ENCODE measurements at regions not wholly inside any gene's neighbourhood (a gene's known extent, or its start where the extent isn't known, plus 50 kb on each side); places are given as distances from the start of the nearest gene placed in this dataset.

DNA sequence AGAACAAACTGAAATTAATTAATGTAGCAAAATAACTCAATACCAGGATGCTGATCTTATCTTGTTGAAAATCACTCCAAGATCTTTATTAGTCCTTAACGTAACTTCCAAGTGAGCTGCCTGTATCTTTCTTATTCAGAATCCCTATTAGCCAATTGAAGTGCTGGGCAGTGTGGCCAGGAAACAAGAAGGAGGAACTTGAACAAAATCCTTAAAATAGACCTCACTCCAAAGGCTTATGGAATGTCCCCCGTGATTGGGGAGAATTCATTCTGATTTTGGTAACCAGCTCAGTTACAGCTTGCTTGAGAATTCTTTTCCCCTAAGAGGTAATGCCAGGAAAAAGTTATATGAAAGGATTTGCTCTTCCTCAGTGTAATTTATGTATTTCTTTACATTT is 171.0 kb downstream of the DEPDC1B start:
- TF ChIP-seq, protein P1, sequence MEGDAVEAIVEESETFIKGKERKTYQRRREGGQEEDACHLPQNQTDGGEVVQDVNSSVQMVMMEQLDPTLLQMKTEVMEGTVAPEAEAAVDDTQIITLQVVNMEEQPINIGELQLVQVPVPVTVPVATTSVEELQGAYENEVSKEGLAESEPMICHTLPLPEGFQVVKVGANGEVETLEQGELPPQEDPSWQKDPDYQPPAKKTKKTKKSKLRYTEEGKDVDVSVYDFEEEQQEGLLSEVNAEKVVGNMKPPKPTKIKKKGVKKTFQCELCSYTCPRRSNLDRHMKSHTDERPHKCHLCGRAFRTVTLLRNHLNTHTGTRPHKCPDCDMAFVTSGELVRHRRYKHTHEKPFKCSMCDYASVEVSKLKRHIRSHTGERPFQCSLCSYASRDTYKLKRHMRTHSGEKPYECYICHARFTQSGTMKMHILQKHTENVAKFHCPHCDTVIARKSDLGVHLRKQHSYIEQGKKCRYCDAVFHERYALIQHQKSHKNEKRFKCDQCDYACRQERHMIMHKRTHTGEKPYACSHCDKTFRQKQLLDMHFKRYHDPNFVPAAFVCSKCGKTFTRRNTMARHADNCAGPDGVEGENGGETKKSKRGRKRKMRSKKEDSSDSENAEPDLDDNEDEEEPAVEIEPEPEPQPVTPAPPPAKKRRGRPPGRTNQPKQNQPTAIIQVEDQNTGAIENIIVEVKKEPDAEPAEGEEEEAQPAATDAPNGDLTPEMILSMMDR (IDR thresholded peaks at IDR 0.05; ENCODE audit: unreplicated experiment in 3 of 3): no peak
- no peaks in the 10 kb centered on the region for H3K9me3 Mint-ChIP-seq

GRCh38 chr5:60527072-60527471 is 172.9 kb downstream of the DEPDC1B start:
- Mint-ChIP-seq H3K4me1 (no peaks in the 10 kb centered on the region), H3K4me3 (no peak overlapping the region), H3K9me3 (no peaks in the 10 kb centered on the region), H3K36me3 (ENCODE audit: low read depth) (no peaks in the 10 kb centered on the region), H3K27ac (no peak overlapping the region), H3K27me3 (ENCODE audit: low read depth) (no peaks in the 10 kb centered on the region)
- TF ChIP-seq, protein P1 (IDR thresholded peaks at IDR 0.05; ENCODE audit: unreplicated experiment in 3 of 3): no peak

More for the DNA sequence above, 171.0 kb downstream of the DEPDC1B start:
- Mint-ChIP-seq H3K27ac (no peak overlapping the region), H3K4me3 (no peak overlapping the region), H3K27me3 (ENCODE audit: low read depth) (no peaks in the 10 kb centered on the region), H3K4me1 (no peaks in the 10 kb centered on the region), H3K36me3 (ENCODE audit: low read depth) (no peaks in the 10 kb centered on the region)

- Mint-ChIP-seq H3K27ac (peak overlapping the region in 1 of 3 experiments; percentile 2), H3K4me3 (no peak overlapping the region), H3K4me1 (no peaks in the 10 kb centered on the region), H3K27me3 (ENCODE audit: low read depth) (no peaks in the 10 kb centered on the region), H3K9me3 (no peaks in the 10 kb centered on the region), H3K36me3 (ENCODE audit: low read depth) (no peaks in the 10 kb centered on the region)
- TF ChIP-seq, protein P1 (IDR thresholded peaks at IDR 0.05; ENCODE audit: unreplicated experiment in 3 of 3): no peak
Observed at GRCh38 chr5:60526336-60526875, 173.6 kb downstream of the DEPDC1B start.

DNA sequence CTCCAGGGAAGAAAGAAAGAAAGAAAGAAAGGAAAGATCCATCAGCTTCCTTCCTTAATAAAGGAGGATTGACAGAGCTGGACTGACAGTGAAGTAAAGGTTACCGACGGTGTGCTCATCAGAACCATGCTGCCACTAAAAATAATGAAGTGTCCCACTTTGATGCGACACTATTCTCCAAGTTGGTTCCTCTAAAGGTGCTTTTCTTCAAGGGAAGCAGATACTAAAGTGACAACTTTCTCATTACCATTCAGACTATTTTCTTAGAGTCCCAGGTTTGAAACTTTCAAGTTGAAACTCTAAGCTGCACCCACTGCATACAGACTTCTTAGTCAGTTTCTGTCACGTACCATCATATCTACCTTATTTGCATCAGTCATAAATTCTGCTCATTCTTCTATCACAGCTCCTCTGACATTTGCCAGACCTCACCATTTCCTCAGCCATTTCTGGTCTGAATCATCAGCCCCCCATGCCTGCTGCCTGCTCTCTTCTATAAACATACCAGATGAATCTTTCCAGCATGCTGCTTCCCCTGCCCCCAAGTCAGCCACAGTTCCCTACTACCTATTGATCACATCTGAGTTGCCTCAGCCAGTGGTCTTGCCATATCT is 177.6 kb downstream of the DEPDC1B start:
- Mint-ChIP-seq H3K36me3 (ENCODE audit: low read depth) (no peaks in the 10 kb centered on the region), H3K9me3 (no peaks in the 10 kb centered on the region), H3K27me3 (ENCODE audit: low read depth) (peaks cover 4% of the 10 kb centered on the region), H3K27ac (no peak overlapping the region), H3K4me1 (peaks cover 11% of the 10 kb centered on the region), H3K4me3 (no peak overlapping the region)
- TF ChIP-seq, protein P1 (IDR thresholded peaks at IDR 0.05; ENCODE audit: unreplicated experiment in 3 of 3): no peak

- Mint-ChIP-seq H3K4me1 (peaks cover 11% of the 10 kb centered on the region), H3K27ac (no peak overlapping the region), H3K36me3 (ENCODE audit: low read depth) (no peaks in the 10 kb centered on the region), H3K9me3 (no peaks in the 10 kb centered on the region), H3K27me3 (ENCODE audit: low read depth) (peaks cover 4% of the 10 kb centered on the region), H3K4me3 (no peak overlapping the region)
- TF ChIP-seq, protein P1 (IDR thresholded peaks at IDR 0.05; ENCODE audit: unreplicated experiment in 3 of 3): no peak
Observed at GRCh38 chr5:60521376-60522291, 178.3 kb downstream of the DEPDC1B start.
